Activated CD4-positive, alpha-beta memory T cell treated with anti-CD3 and anti-CD28 coated beads for 36 hours (primary cell): ENCODE measurements at regions not wholly inside any gene's neighbourhood (a gene's known extent, or its start where the extent isn't known, plus 50 kb on each side); places are given as distances from the start of the nearest gene placed in this dataset.

Experiments
- CTCF ChIA-PET: fragments of 350-600 bp; sonication (Branson Sonifier 250); formaldehyde crosslinking; loops from one replicate; lab custom pipeline; 2021; ENCODE audit warnings: antibody characterized with exemption, inconsistent platforms; lab: Charles Lee
- POLR2A ChIA-PET: fragments of 350-600 bp; sonication (Branson Sonifier 250); formaldehyde crosslinking; loops from one replicate; lab custom pipeline; 2021; ENCODE audit warnings: antibody characterized with exemption; lab: Charles Lee
- DNase-seq: peaks from one replicate; pipeline ENCODE4 v3.0.0-alpha.2; 2020
- H3K27ac Mint-ChIP-seq: one replicate; pipeline ENCODE4 v1.8.0; 2021; ENCODE audit warnings: mixed read lengths
- H3K27me3 Mint-ChIP-seq: one replicate; pipeline ENCODE4 v1.8.0; 2021; ENCODE audit warnings: mixed read lengths
- H3K36me3 Mint-ChIP-seq: one replicate; pipeline ENCODE4 v1.8.0; 2021; ENCODE audit warnings: mixed read lengths
- H3K4me1 Mint-ChIP-seq: one replicate; pipeline ENCODE4 v1.8.0; 2021; ENCODE audit warnings: low read depth, mixed read lengths
- H3K4me3 Mint-ChIP-seq: one replicate; pipeline ENCODE4 v1.8.0; 2021; ENCODE audit warnings: mild to moderate bottlenecking, mixed read lengths
- H3K9me3 Mint-ChIP-seq: one replicate; pipeline ENCODE4 v1.8.0; 2021; ENCODE audit warnings: mixed read lengths
- intact Hi-C: fragments of 100-400 bp; cut with micrococcal nuclease; formaldehyde crosslinking; loops from one replicate; pipeline ENCODE4 v1.15.1; 2023

DNA sequence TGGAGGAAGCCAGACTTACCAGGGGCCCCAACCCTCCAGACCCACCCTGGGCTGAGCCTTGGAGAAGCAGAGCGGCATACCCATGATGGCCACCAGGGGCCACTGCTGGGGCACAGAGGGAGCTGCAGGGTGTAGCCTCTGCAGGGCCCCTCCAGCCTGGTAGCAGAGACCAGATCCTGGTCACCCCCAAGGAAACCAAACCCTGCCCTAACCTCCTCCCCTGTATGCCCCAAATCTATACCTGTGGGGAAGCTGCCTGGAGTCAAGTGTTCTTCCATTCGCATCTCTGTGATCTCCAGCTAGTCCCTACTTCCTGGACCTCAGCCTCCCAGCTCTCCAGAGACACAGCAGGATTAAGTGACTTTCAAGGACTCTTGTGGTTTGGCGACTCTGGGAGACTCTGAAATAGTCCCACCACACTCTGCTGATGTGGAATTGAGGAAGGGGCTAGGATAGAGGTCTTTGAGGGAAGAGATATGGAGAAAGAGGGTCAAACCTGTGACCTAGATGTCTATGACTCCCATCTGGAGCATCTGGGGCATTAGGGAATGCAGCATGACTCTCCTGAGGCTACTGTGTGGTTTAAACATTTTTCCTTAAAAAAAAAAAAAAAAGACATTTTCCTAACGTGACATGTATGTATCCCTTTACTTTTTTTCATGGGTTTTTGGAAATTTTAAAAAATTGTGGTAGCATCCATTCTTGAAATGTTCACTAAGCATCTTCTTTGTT, 119.2 kb upstream of the IPO9 start:
- H3K27me3 Mint-ChIP-seq: no peaks in the 10 kb centered on the region
- no peak overlapping the region for H3K27ac Mint-ChIP-seq
- intact Hi-C loops: loop anchor here (1.0 kb wide), 1 partner anchor 84 kb away; no protein-coding TSS in a partner anchor
- no peaks in the 10 kb centered on the region for H3K9me3 Mint-ChIP-seq
- H3K4me1 Mint-ChIP-seq: no peaks in the 10 kb centered on the region
- no peak overlapping the region for H3K4me3 Mint-ChIP-seq
- CTCF ChIA-PET: interaction anchor here (0.5 to 17.1 kb wide), 24 partner anchors 9 to 228 kb away, joined by 3 to 298 read pairs (median 4); no protein-coding TSS in a partner anchor
- no peaks in the 10 kb centered on the region for H3K36me3 Mint-ChIP-seq
- POLR2A ChIA-PET: no interaction called here
- DNase-seq: peak; percentile 69

DNA sequence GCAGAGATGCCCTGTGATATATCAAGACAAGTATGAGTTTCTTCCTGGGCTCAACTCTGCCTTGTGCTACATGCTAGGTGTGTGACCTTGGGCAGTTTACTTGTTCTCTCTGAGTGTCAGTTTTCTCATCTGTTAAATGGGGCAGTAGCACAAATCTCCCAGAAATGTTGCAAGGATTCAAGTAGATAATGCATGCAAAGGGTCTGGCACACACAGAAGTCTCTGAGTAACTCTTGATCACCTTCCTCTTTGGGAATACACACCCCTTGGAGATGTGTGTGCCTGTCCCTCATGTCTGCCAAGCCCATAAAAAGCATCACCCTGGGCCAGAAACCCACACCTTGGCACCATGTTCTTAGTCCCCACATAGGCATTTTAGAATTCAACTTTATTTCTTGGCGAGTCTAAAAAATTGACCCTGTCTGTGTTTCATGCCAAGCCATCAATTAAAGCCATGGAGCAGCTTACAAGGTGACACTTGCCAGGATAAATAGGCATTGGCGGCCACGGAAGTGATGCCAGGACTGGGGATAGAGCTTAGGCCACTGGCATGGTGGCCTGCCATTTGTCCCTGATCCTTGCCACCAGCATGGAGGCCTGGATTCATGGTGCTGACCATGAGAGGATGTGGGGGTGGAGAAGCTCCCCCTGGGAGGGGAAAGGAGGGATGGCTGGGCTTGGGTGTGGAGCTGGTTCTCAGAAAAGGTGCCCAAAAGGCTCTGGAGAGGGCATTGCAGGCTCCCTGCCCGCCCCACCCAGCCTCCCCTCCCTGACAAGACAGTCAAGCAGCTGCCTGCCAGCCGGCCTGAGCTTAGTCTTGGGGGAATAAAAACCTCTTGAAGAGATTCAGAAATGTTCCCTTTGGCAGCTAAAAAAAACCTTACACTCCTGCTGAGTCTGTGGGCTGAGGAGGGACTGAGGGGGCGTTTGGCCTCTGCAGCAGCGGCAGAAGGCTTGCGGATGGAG, 118.0 kb upstream of the IPO9 start:
- Mint-ChIP-seq H3K4me3 (no peak overlapping the region), H3K9me3 (no peaks in the 10 kb centered on the region), H3K4me1 (no peaks in the 10 kb centered on the region), H3K36me3 (no peaks in the 10 kb centered on the region), H3K27me3 (no peaks in the 10 kb centered on the region), H3K27ac (no peak overlapping the region)
- DNase-seq: no peak
- intact Hi-C loops: no loop called here
- ChIA-PET CTCF (interaction anchor here (1.2 to 17.1 kb wide), 4 partner anchors 8 to 198 kb away, joined by 4 to 298 read pairs (median 70); no protein-coding TSS in a partner anchor), POLR2A (no interaction called here)

- no peaks in the 10 kb centered on the region for H3K9me3 Mint-ChIP-seq
- intact Hi-C loops: no loop called here
- DNase-seq: no peak
- POLR2A ChIA-PET: no interaction called here
- H3K4me3 Mint-ChIP-seq: no peak overlapping the region
- CTCF ChIA-PET: interaction anchor here (9.6 to 17.1 kb wide), 2 partner anchors 79 to 152 kb away, joined by 125 to 298 read pairs; no protein-coding TSS in a partner anchor
- no peaks in the 10 kb centered on the region for H3K27me3 Mint-ChIP-seq
- no peak overlapping the region for H3K27ac Mint-ChIP-seq
- H3K36me3 Mint-ChIP-seq: no peaks in the 10 kb centered on the region
- no peaks in the 10 kb centered on the region for H3K4me1 Mint-ChIP-seq
Measured at GRCh38 chr1:201711811-201712210, 117.1 kb upstream of the IPO9 start.

GRCh38 chr1:201712387-201713085, 116.4 kb upstream of the IPO9 start:
- intact Hi-C loops: no loop called here
- Mint-ChIP-seq H3K9me3 (no peaks in the 10 kb centered on the region), H3K27ac (no peak overlapping the region), H3K27me3 (no peaks in the 10 kb centered on the region), H3K36me3 (no peaks in the 10 kb centered on the region), H3K4me1 (no peaks in the 10 kb centered on the region), H3K4me3 (no peak overlapping the region)
- POLR2A ChIA-PET: no interaction called here
- no peak for DNase-seq
- CTCF ChIA-PET: interaction anchor here (0.7 to 17.1 kb wide), 4 partner anchors 8 to 153 kb away, joined by 3 to 298 read pairs (median 4); no protein-coding TSS in a partner anchor

DNA sequence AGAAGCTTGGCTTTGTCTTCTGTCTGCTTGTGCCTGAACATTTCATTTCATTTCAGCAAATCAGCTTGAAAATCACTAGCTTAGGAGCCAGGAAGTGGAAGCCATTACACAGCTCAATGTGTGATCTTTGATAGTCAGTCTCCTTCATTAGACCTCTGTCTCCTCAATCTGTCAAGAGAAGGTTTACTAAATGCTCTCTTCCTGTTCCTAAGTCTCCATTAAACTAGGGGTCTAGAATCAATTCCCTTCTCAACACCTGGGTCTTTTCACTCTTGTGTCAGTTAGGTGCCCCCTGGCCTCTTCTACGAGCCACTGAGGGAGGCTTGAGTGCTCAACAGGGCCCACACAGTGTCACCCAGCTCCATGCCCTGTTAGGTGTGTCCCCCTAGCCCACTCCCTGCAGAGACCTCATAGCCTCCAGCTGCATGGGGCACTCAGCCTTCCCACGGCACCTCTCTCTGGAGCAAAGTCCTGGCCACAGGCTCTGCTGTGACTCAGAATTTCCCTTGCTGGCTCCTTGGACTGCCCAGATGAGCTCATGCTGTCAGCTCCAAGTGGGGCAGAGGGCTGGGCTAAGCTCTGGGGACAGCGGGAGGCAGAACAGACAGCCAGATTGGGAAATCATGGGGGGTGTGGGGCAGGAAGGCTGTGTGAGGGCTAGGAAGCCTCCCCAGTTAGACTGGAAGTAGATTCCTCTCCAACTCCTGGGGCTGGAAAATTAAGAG, 115.7 kb upstream of the IPO9 start:
- POLR2A ChIA-PET: no interaction called here
- no peaks in the 10 kb centered on the region for H3K27me3 Mint-ChIP-seq

DNA sequence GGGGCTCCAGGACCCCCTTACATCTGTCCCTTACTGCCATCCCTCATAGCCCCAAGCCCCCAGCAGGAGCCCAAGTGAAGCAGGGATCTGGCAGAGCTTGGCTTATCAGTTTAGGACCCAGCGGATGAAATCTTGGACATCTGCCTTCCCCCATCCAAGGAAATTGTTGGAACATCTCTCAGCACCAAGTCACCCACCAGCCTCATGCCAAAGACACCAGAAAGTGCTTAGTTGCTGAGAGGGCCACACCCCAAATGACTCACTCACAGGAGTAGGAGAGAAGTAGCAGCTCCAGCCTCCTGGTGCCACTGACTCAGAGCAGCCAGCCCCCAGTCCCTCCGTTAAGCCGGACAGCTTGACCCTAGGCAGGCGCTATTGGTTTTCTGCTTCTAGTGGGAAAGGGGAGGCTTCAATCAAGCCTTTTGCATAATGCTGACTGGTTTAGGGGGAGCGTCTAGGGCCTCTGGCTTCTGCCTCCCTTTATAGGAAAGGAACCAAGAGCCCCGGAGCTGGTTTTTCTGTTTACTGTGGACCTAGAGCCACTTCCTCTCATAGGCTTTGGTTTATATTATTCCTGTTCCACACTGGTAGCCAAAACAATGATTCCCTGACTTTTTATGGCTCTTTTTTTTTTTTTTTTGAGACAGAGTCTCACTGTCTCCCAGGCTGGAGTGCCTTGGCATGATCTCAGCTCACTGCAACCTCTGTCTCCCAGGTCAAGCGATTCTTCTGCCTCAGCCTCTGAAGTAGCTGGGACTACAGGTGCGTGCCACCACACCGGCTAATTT, 114.2 kb upstream of the IPO9 start:
- no peaks in the 10 kb centered on the region for H3K36me3 Mint-ChIP-seq
- H3K27ac Mint-ChIP-seq: no peak overlapping the region
- H3K4me1 Mint-ChIP-seq: no peaks in the 10 kb centered on the region
- H3K4me3 Mint-ChIP-seq: no peak overlapping the region
- intact Hi-C loops: no loop called here
- DNase-seq: no peak
- POLR2A ChIA-PET: no interaction called here
- H3K27me3 Mint-ChIP-seq: no peaks in the 10 kb centered on the region
- CTCF ChIA-PET: interaction anchor here (0.7 to 17.1 kb wide), 3 partner anchors 22 to 155 kb away, joined by 4 to 298 read pairs (median 4); no protein-coding TSS in a partner anchor
- no peaks in the 10 kb centered on the region for H3K9me3 Mint-ChIP-seq

More for the DNA sequence above, 115.7 kb upstream of the IPO9 start:
- DNase-seq: no peak
- CTCF ChIA-PET: interaction anchor here (0.7 to 17.1 kb wide), 4 partner anchors 9 to 153 kb away, joined by 3 to 298 read pairs (median 4); no protein-coding TSS in a partner anchor
- Mint-ChIP-seq H3K27ac (no peak overlapping the region), H3K36me3 (no peaks in the 10 kb centered on the region), H3K9me3 (no peaks in the 10 kb centered on the region), H3K4me3 (no peak overlapping the region), H3K4me1 (no peaks in the 10 kb centered on the region)
- intact Hi-C loops: no loop called here

- intact Hi-C loops: no loop called here
- Mint-ChIP-seq H3K27ac (no peak overlapping the region), H3K9me3 (no peaks in the 10 kb centered on the region), H3K36me3 (no peaks in the 10 kb centered on the region), H3K4me1 (no peaks in the 10 kb centered on the region), H3K27me3 (no peaks in the 10 kb centered on the region), H3K4me3 (no peak overlapping the region)
- ChIA-PET CTCF (interaction anchor here (1.4 to 17.1 kb wide), 2 partner anchors 75 to 156 kb away, joined by 4 to 298 read pairs; no protein-coding TSS in a partner anchor), POLR2A (no interaction called here)
- no peak for DNase-seq
Measured at GRCh38 chr1:201715351-201715750, 113.6 kb upstream of the IPO9 start.

- DNase-seq: no peak
- CTCF ChIA-PET: interaction anchor here (17.1 kb wide), 1 partner anchor 74 kb away, joined by 298 read pairs; no protein-coding TSS in a partner anchor
Measured at GRCh38 chr1:201715801-201716741, 112.9 kb upstream of the IPO9 start.

DNA sequence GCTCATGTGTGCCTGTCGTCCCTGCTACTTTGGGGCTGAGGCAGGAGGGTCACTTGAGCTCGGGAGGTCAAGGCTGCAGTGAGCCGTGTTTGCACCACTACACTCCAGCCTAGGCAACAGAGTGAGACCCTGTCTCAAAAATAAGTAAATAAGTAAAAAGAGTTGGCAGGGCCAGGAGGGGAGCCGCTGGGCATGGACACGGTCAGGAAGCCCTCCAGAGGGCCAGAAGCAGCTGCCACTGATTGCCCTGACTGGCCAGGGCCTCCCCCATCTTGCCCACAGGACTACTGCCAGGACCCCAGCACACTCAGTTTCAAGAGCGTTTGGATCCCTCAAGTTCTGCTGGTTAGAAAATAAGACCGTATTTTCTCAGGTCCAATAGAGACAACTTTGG, 112.2 kb upstream of the IPO9 start:
- Mint-ChIP-seq H3K9me3 (no peaks in the 10 kb centered on the region), H3K4me3 (no peak overlapping the region), H3K4me1 (no peaks in the 10 kb centered on the region), H3K27ac (no peak overlapping the region), H3K36me3 (no peaks in the 10 kb centered on the region), H3K27me3 (no peaks in the 10 kb centered on the region)
- no peak for DNase-seq
- ChIA-PET POLR2A (no interaction called here), CTCF (interaction anchor here (17.1 kb wide), 1 partner anchor 74 kb away, joined by 298 read pairs; no protein-coding TSS in a partner anchor)
- intact Hi-C loops: no loop called here

More at GRCh38 chr1:201715801-201716741, 112.9 kb upstream of the IPO9 start:
- intact Hi-C loops: no loop called here
- H3K4me3 Mint-ChIP-seq: no peak overlapping the region
- H3K4me1 Mint-ChIP-seq: no peaks in the 10 kb centered on the region
- H3K27me3 Mint-ChIP-seq: no peaks in the 10 kb centered on the region
- no peaks in the 10 kb centered on the region for H3K9me3 Mint-ChIP-seq
- POLR2A ChIA-PET: no interaction called here
- no peaks in the 10 kb centered on the region for H3K36me3 Mint-ChIP-seq
- no peak overlapping the region for H3K27ac Mint-ChIP-seq

GRCh38 chr1:201717286-201717685, 111.7 kb upstream of the IPO9 start:
- no peak overlapping the region for H3K4me3 Mint-ChIP-seq
- H3K27me3 Mint-ChIP-seq: no peaks in the 10 kb centered on the region

More at GRCh38 chr1:201717286-201717685, 111.7 kb upstream of the IPO9 start:
- intact Hi-C loops: no loop called here
- Mint-ChIP-seq H3K9me3 (no peaks in the 10 kb centered on the region), H3K36me3 (no peaks in the 10 kb centered on the region), H3K4me1 (no peaks in the 10 kb centered on the region), H3K27ac (no peak overlapping the region)
- no peak for DNase-seq
- ChIA-PET POLR2A (no interaction called here), CTCF (interaction anchor here (3.4 to 17.1 kb wide), 2 partner anchors 8 to 73 kb away, joined by 15 to 298 read pairs; no protein-coding TSS in a partner anchor)
